PC-3 (cell line): ENCODE measurements at regions not wholly inside any gene's neighbourhood (a gene's known extent, or its start where the extent isn't known, plus 50 kb on each side); places are given as distances from the start of the nearest gene placed in this dataset.

Source experiments
- EZH2 ChIP-seq: fragments of 300-600 bp; sonication (generic); IDR thresholded peaks from one replicate; pipeline ENCODE4 v1.6.1; 2017; ENCODE audit warnings: antibody characterized with exemption, mild to moderate bottlenecking, low read length; ENCODE audit not compliant: unreplicated experiment
- EZH2phosphoT487 ChIP-seq: fragments of 300-600 bp; sonication (generic); IDR thresholded peaks from 2 replicates; pipeline ENCODE4 v1.6.1; 2018; ENCODE audit warnings: mild to moderate bottlenecking, antibody characterized with exemption, low read length, borderline replicate concordance
- TF ChIP-seq, protein P1 (sequence below): fragments of 300-600 bp; sonication (generic); conservative IDR thresholded peaks from 2 replicates; pipeline ENCODE4 v1.5.1; 2017; ENCODE audit warnings: antibody characterized with exemption, low read depth, mild to moderate bottlenecking, low read length

DNA sequence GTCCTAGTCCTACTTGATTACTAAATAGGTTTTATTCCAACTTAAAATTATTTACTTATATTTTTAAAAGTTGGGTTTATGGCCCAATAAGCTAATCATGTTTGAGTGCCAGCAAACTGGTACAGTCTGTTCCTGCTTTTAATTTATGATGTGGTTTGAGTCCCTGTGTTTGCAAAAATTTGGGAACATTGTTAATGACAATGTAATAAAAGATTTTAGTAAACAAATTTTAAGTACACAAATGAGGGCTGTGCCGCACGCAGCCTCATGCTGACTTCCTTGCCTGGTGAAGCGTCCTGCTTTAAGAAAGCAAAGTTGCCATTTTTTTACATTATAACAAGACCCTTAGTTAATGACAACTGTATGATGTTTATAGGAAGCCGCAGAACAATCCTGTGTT lies 96.8 kb upstream of the MAP1B start:
- TF ChIP-seq, protein P1, sequence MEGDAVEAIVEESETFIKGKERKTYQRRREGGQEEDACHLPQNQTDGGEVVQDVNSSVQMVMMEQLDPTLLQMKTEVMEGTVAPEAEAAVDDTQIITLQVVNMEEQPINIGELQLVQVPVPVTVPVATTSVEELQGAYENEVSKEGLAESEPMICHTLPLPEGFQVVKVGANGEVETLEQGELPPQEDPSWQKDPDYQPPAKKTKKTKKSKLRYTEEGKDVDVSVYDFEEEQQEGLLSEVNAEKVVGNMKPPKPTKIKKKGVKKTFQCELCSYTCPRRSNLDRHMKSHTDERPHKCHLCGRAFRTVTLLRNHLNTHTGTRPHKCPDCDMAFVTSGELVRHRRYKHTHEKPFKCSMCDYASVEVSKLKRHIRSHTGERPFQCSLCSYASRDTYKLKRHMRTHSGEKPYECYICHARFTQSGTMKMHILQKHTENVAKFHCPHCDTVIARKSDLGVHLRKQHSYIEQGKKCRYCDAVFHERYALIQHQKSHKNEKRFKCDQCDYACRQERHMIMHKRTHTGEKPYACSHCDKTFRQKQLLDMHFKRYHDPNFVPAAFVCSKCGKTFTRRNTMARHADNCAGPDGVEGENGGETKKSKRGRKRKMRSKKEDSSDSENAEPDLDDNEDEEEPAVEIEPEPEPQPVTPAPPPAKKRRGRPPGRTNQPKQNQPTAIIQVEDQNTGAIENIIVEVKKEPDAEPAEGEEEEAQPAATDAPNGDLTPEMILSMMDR: no peak
- TF ChIP-seq EZH2 (no peak), EZH2phosphoT487 (no peak)
